Breast epithelium (tissue), 3 donors: ENCODE measurements at regions not wholly inside any gene's neighbourhood (a gene's known extent, or its start where the extent isn't known, plus 50 kb on each side); places are given as distances from the start of the nearest gene placed in this dataset.

Experiments used
- POLR2A ChIP-seq: fragments of 450-650 bp; IDR thresholded peaks from one replicate; pipeline ENCODE4 v1.6.1; 2016; ENCODE audit warnings: antibody characterized with exemption, mild to moderate bottlenecking, moderate library complexity
- POLR2AphosphoS5 ChIP-seq, 3 donors: sonication (generic); formaldehyde crosslinking; IDR thresholded peaks; one replicate each; pipeline ENCODE4 v1.6.1; 2017; ENCODE audit warnings: antibody characterized with exemption in 3 of 3
- TF ChIP-seq, protein P1 (sequence below), 3 donors: fragments of 450-650 bp; IDR thresholded peaks; one replicate each; pipeline ENCODE4 v1.5.1; 2016 to 2017; ENCODE audit warnings: antibody characterized with exemption in 3 of 3, mild to moderate bottlenecking in 3 of 3, moderate library complexity in 3 of 3

DNA sequence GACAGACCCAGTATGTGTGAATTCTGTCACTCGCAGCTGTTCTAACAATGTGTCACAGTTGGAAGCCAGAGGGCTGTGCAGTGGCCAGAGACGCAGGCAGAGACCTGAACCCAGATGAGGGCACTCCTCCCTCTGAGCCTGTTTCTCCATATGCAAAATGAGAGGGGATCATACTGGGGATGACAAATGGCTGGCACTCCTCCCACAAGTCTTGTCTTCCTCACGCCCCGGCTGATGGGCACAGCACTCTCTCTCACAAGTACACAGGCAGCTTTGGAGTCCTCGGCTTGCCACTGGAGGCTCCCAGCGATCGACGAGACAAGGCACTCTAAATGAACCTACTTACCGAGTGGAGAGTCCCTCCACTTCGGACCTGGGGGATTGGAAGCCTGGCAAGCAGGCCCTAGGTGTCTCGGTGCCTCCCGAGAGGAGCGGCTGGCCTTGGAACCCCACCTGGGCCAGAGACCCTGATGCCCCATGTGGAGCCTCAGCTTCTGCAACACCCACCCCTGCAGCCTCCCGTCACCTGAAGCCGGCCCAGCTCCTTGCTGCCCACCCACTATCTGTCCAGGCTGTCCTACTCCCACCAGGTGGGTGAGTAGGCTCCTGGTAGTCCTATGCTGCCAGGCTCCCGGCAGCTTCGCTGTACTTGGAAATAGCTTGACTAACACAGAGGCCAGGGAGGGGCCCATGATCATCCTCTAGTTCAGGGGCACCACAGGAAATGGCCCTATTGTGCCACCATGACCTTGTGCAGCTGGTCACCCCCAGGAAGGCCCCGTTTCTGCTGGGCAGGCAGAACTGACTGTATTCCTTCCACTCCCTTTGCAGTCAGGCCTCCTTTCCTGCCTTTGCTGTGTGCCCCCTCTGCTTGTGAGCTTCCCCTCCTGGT, 65.0 kb upstream of the IQSEC1 start:
- TF ChIP-seq, protein P1, sequence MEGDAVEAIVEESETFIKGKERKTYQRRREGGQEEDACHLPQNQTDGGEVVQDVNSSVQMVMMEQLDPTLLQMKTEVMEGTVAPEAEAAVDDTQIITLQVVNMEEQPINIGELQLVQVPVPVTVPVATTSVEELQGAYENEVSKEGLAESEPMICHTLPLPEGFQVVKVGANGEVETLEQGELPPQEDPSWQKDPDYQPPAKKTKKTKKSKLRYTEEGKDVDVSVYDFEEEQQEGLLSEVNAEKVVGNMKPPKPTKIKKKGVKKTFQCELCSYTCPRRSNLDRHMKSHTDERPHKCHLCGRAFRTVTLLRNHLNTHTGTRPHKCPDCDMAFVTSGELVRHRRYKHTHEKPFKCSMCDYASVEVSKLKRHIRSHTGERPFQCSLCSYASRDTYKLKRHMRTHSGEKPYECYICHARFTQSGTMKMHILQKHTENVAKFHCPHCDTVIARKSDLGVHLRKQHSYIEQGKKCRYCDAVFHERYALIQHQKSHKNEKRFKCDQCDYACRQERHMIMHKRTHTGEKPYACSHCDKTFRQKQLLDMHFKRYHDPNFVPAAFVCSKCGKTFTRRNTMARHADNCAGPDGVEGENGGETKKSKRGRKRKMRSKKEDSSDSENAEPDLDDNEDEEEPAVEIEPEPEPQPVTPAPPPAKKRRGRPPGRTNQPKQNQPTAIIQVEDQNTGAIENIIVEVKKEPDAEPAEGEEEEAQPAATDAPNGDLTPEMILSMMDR (IDR thresholded peaks at IDR 0.05): no peak
- TF ChIP-seq POLR2A (no peak), POLR2AphosphoS5 (IDR thresholded peaks at IDR 0.05) (no peak)
